HCT116 (cell line): ENCODE measurements at regions not wholly inside any gene's neighbourhood (a gene's known extent, or its start where the extent isn't known, plus 50 kb on each side); places are given as distances from the start of the nearest gene placed in this dataset.
"Not testable (repeated sequence)": the region's sequence is repeated elsewhere in the genome, so short reads cannot be mapped to it uniquely, and the experiment has no call there.

ENCODE experiments used
- CEBPB ChIP-seq: IDR thresholded peaks from 2 replicates; pipeline ENCODE4 v1.6.1; 2012; ENCODE audit warnings: low read depth
- CTCF ChIP-seq, 3 experiments: fragments of 200-600 bp in 1 of 3; sonication (generic) in 1 of 3; IDR thresholded peaks in 2 of 3; conservative IDR thresholded peaks in 1 of 3; 2 replicates each; pipeline ENCODE4 v1.5.1; 2012 to 2017; ENCODE audit warnings: low read depth in 2 of 3, low read length in 2 of 3, antibody characterized with exemption in 1 of 3, borderline replicate concordance in 1 of 3, control low read depth in 1 of 3, mild to moderate bottlenecking in 1 of 3, mixed read lengths in 1 of 3, mixed run types in 1 of 3, moderate library complexity in 1 of 3; ENCODE audit not compliant: insufficient read depth in 1 of 3
- EZH2 ChIP-seq: fragments of 200-600 bp; sonication (generic); IDR thresholded peaks from 2 replicates; pipeline ENCODE4 v1.6.1; 2017; ENCODE audit warnings: antibody characterized with exemption, mixed run types
- JUND ChIP-seq: IDR thresholded peaks from 2 replicates; pipeline ENCODE4 v1.6.1; 2012
- MAX ChIP-seq: IDR thresholded peaks from 2 replicates; pipeline ENCODE4 v1.6.1; 2012
- POLR2A ChIP-seq: IDR thresholded peaks from 2 replicates; pipeline ENCODE4 v1.7.0; 2011; ENCODE audit warnings: borderline replicate concordance; ENCODE audit not compliant: insufficient read depth, insufficient read length; ENCODE audit errors: extremely low read depth
- RAD21 ChIP-seq: IDR thresholded peaks from 2 replicates; pipeline ENCODE4 v1.6.1; 2012; ENCODE audit warnings: low read depth, mild to moderate bottlenecking
- SP1 ChIP-seq: IDR thresholded peaks from 2 replicates; pipeline ENCODE4 v1.6.1; 2012; ENCODE audit warnings: low read depth
- YY1 ChIP-seq: IDR thresholded peaks from 2 replicates; pipeline ENCODE4 v1.6.1; 2011; ENCODE audit warnings: low read length, low read depth, moderate library complexity, mild to moderate bottlenecking; ENCODE audit not compliant: insufficient replicate concordance; ENCODE audit errors: extremely low read depth
- ZFX ChIP-seq: fragments of 450-650 bp; IDR thresholded peaks from 2 replicates; pipeline ENCODE4 v1.6.1; 2017

GRCh38 chr7:150009620-150010303 is 136.0 kb downstream of the ATP6V0E2 start:
- not testable (repeated sequence) for TF ChIP-seq ZFX; CTCF (IDR thresholded peaks at IDR 0.05 in 2 of 3, conservative IDR thresholded peaks at IDR 0.05 in 1 of 3; ENCODE audit: borderline replicate concordance in 1 of 3, insufficient read depth in 1 of 3, low read depth in 2 of 3, low read length in 2 of 3); POLR2A; SP1; EZH2; RAD21; CEBPB; YY1; JUND; MAX
